HEK293T (cell line): ENCODE measurements at regions not wholly inside any gene's neighbourhood (a gene's known extent, or its start where the extent isn't known, plus 50 kb on each side); places are given as distances from the start of the nearest gene placed in this dataset.

Experiments used
- CTCF ChIA-PET: fragments of 350-600 bp; formaldehyde crosslinking; extraction: SDS; loops from one replicate; lab custom pipeline; 2021; ENCODE audit warnings: antibody characterized with exemption, inconsistent platforms; lab: Yijun Ruan, JAX
- POLR2A ChIA-PET: fragments of 350-600 bp; formaldehyde crosslinking; extraction: SDS; loops from one replicate; lab custom pipeline; 2020; ENCODE audit warnings: antibody characterized with exemption, inconsistent platforms; lab: Yijun Ruan, JAX
- DNase-seq: peaks from one replicate; pipeline ENCODE4 v3.0.0; 2012; ENCODE audit warnings: mixed read lengths; ENCODE audit errors: extremely low spot score
- ARNT ChIP-seq: fragments of 450-650 bp; IDR thresholded peaks from 2 replicates; pipeline ENCODE4 v1.6.1; 2017; ENCODE audit warnings: mild to moderate bottlenecking
- BHLHE40 ChIP-seq: fragments of 450-650 bp; IDR thresholded peaks from 2 replicates; pipeline ENCODE4 v1.6.1; 2016; ENCODE audit warnings: mild to moderate bottlenecking, moderate library complexity, borderline replicate concordance
- CTBP1 ChIP-seq: fragments of 450-650 bp; IDR thresholded peaks from 2 replicates; pipeline ENCODE4 v1.6.1; 2016; ENCODE audit warnings: borderline replicate concordance
- ELF4 ChIP-seq: fragments of 450-650 bp; IDR thresholded peaks from 2 replicates; pipeline ENCODE4 v1.6.1; 2017; ENCODE audit warnings: antibody characterized with exemption
- FOXA1 ChIP-seq: fragments of 450-650 bp; IDR thresholded peaks from 2 replicates; pipeline ENCODE4 v1.6.1; 2016; ENCODE audit warnings: mild to moderate bottlenecking
- FOXK2 ChIP-seq: fragments of 450-650 bp; IDR thresholded peaks from 2 replicates; pipeline ENCODE4 v1.6.1; 2016; ENCODE audit warnings: mild to moderate bottlenecking
- FOXM1 ChIP-seq: fragments of 450-650 bp; IDR thresholded peaks from 2 replicates; pipeline ENCODE4 v1.6.1; 2017; ENCODE audit warnings: mild to moderate bottlenecking, borderline replicate concordance
- HDGF ChIP-seq: fragments of 450-650 bp; IDR thresholded peaks from 2 replicates; pipeline ENCODE4 v1.6.1; 2017; ENCODE audit warnings: antibody characterized with exemption, borderline replicate concordance
- L3MBTL2 ChIP-seq: fragments of 450-650 bp; conservative IDR thresholded peaks from 2 replicates; pipeline ENCODE4 v1.6.1; 2016; ENCODE audit warnings: mild to moderate bottlenecking
- LEF1 ChIP-seq: fragments of 450-650 bp; IDR thresholded peaks from 2 replicates; pipeline ENCODE4 v1.6.1; 2017; ENCODE audit warnings: mild to moderate bottlenecking, borderline replicate concordance
- NFRKB ChIP-seq: fragments of 450-650 bp; IDR thresholded peaks from 2 replicates; pipeline ENCODE4 v1.6.1; 2016; ENCODE audit warnings: mild to moderate bottlenecking, moderate library complexity
- PKNOX1 ChIP-seq: fragments of 450-650 bp; IDR thresholded peaks from 2 replicates; pipeline ENCODE4 v1.6.1; 2016
- SP1 ChIP-seq: fragments of 450-650 bp; IDR thresholded peaks from 2 replicates; pipeline ENCODE4 v1.6.1; 2017
- SUZ12 ChIP-seq: fragments of 450-650 bp; IDR thresholded peaks from 2 replicates; pipeline ENCODE4 v1.6.1; 2016; ENCODE audit warnings: mild to moderate bottlenecking
- TARDBP ChIP-seq: fragments of 450-650 bp; IDR thresholded peaks from 2 replicates; pipeline ENCODE4 v1.6.1; 2016
- ZNF384 ChIP-seq: fragments of 450-650 bp; IDR thresholded peaks from 2 replicates; pipeline ENCODE4 v1.6.1; 2016

- no peak for TF ChIP-seq FOXK2
- TF ChIP-seq ZNF384 = no peak
- TF ChIP-seq ARNT = no peak
- TF ChIP-seq FOXA1 = no peak
- TF ChIP-seq ELF4 = no peak
- TF ChIP-seq NFRKB = no peak
- no peak for TF ChIP-seq SP1
- DNase-seq = no peak
- ChIA-PET POLR2A (no interaction called here), CTCF (no interaction called here)
Measured at GRCh38 chr18:42296192-42296591, 341.2 kb downstream of the PIK3C3 start.

GRCh38 chr18:42296723-42297122 lies 341.7 kb downstream of the PIK3C3 start:
- ChIA-PET CTCF (no interaction called here), POLR2A (no interaction called here)
- TF ChIP-seq ELF4 (no peak), SUZ12 (no peak), FOXA1 (no peak), BHLHE40 (no peak), ARNT (no peak), SP1 (no peak)
- no peak for DNase-seq

GRCh38 chr18:42298759-42299675 lies 344.0 kb downstream of the PIK3C3 start:
- POLR2A ChIA-PET = no interaction called here
- TF ChIP-seq ARNT (no peak), FOXA1 (no peak), FOXK2 (no peak), TARDBP (no peak), HDGF (no peak), LEF1 (no peak), L3MBTL2 (no peak), FOXM1 (no peak), SUZ12 (no peak), BHLHE40 (no peak), PKNOX1 (no peak), ELF4 (no peak)
- CTCF ChIA-PET = interaction anchor here (0.5 to 1.2 kb wide), 7 partner anchors 9 to 961 kb away, joined by 3 to 4 read pairs (median 3); no protein-coding TSS in a partner anchor
- DNase-seq = peak; percentile 47

GRCh38 chr18:42305869-42306593 lies 351.0 kb downstream of the PIK3C3 start:
- CTCF ChIA-PET = no interaction called here
- no peak for DNase-seq
- POLR2A ChIA-PET = no interaction called here
- no peak for TF ChIP-seq FOXM1
- no peak for TF ChIP-seq ARNT
- no peak for TF ChIP-seq LEF1
- no peak for TF ChIP-seq FOXK2
- no peak for TF ChIP-seq TARDBP
- TF ChIP-seq HDGF = no peak
- TF ChIP-seq SP1 = no peak
- TF ChIP-seq ELF4 = no peak
- TF ChIP-seq L3MBTL2 = no peak
- TF ChIP-seq ZNF384 = no peak
- TF ChIP-seq NFRKB = no peak
- TF ChIP-seq CTBP1 = no peak
- no peak for TF ChIP-seq SUZ12
- TF ChIP-seq PKNOX1 = no peak
- no peak for TF ChIP-seq BHLHE40

- TF ChIP-seq TARDBP (no peak), LEF1 (no peak), ZNF384 (no peak), SP1 (no peak)
- POLR2A ChIA-PET = interaction anchor here (0.8 kb wide), 1 partner anchor 219 kb away, joined by 4 read pairs; no protein-coding TSS in a partner anchor
- CTCF ChIA-PET = no interaction called here
- DNase-seq = no peak
Measured at GRCh38 chr18:42306594-42306980, 351.6 kb downstream of the PIK3C3 start.

GRCh38 chr18:42310956-42311355 lies 355.9 kb downstream of the PIK3C3 start:
- POLR2A ChIA-PET = no interaction called here
- DNase-seq = no peak
- TF ChIP-seq FOXK2 = no peak
- CTCF ChIA-PET = no interaction called here

GRCh38 chr18:42326752-42327151 lies 371.7 kb downstream of the PIK3C3 start:
- DNase-seq = no peak
- CTCF ChIA-PET = no interaction called here
- POLR2A ChIA-PET = no interaction called here
- no peak for TF ChIP-seq ELF4
- TF ChIP-seq FOXK2 = no peak
- no peak for TF ChIP-seq TARDBP
- TF ChIP-seq ARNT = no peak
- TF ChIP-seq LEF1 = no peak
- no peak for TF ChIP-seq BHLHE40
- no peak for TF ChIP-seq FOXA1
- TF ChIP-seq NFRKB = no peak
- TF ChIP-seq CTBP1 = no peak
- no peak for TF ChIP-seq L3MBTL2
- no peak for TF ChIP-seq SP1
- no peak for TF ChIP-seq ZNF384
- no peak for TF ChIP-seq HDGF
- no peak for TF ChIP-seq FOXM1
- no peak for TF ChIP-seq PKNOX1
